Tibial nerve (tissue), 3 donors: ENCODE measurements at regions not wholly inside any gene's neighbourhood (a gene's known extent, or its start where the extent isn't known, plus 50 kb on each side); places are given as distances from the start of the nearest gene placed in this dataset.

ENCODE experiments used
- POLR2A ChIP-seq, 2 donors: fragments of 450-650 bp; IDR thresholded peaks; one replicate each; pipeline ENCODE4 v1.6.1; 2017; ENCODE audit warnings: antibody characterized with exemption in 2 of 2, mild to moderate bottlenecking in 2 of 2, moderate library complexity in 2 of 2
- TF ChIP-seq, protein P1 (sequence below), 5 experiments: fragments of 200-600 bp in 3 of 5; fragments of 450-650 bp in 2 of 5; sonication (generic) in 3 of 5; IDR thresholded peaks; one replicate each; pipeline ENCODE4 v1.5.1; 2016 to 2019; ENCODE audit warnings: antibody characterized with exemption in 5 of 5, mild to moderate bottlenecking in 3 of 5, moderate library complexity in 2 of 5

DNA sequence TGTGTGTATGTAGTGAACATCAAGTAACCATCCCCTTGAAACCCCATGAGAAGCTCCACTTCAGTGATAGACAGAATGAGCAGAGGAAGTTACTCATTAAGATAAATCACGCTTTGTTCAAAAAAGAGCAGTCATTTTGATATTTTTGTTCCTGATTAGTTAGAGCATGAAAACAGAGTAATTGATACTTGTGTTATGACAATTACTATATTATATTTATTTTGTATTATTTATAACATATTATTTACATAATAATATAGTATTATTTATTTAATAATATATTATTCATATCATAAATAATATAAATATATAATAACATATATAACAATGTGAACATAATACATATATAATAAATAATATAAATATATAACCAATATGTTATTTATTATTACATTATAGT is 580.9 kb downstream of the SOX5 start:
- TF ChIP-seq, protein P1, sequence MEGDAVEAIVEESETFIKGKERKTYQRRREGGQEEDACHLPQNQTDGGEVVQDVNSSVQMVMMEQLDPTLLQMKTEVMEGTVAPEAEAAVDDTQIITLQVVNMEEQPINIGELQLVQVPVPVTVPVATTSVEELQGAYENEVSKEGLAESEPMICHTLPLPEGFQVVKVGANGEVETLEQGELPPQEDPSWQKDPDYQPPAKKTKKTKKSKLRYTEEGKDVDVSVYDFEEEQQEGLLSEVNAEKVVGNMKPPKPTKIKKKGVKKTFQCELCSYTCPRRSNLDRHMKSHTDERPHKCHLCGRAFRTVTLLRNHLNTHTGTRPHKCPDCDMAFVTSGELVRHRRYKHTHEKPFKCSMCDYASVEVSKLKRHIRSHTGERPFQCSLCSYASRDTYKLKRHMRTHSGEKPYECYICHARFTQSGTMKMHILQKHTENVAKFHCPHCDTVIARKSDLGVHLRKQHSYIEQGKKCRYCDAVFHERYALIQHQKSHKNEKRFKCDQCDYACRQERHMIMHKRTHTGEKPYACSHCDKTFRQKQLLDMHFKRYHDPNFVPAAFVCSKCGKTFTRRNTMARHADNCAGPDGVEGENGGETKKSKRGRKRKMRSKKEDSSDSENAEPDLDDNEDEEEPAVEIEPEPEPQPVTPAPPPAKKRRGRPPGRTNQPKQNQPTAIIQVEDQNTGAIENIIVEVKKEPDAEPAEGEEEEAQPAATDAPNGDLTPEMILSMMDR (IDR thresholded peaks at IDR 0.05) = no peak
- no peak for TF ChIP-seq POLR2A (IDR thresholded peaks at IDR 0.05)
